GM20000 (cell line): ENCODE measurements at regions not wholly inside any gene's neighbourhood (a gene's known extent, or its start where the extent isn't known, plus 50 kb on each side); places are given as distances from the start of the nearest gene placed in this dataset.

ENCODE experiments used
- DNase-seq: peaks from one replicate; pipeline ENCODE4 v3.0.0; 2012; ENCODE audit warnings: low spot score
- CTCF ChIP-seq: IDR thresholded peaks from 2 replicates; pipeline ENCODE4 v1.5.1; 2012; ENCODE audit warnings: mild to moderate bottlenecking, control low read depth; ENCODE audit errors: extremely low read depth, missing control alignments

- no peak for DNase-seq
- no peak for TF ChIP-seq CTCF
Measured at GRCh38 chr1:196143602-196144342, 464.5 kb downstream of the KCNT2 start.

- TF ChIP-seq CTCF: no peak
- no peak for DNase-seq
Measured at GRCh38 chr1:196142111-196142640, 466.1 kb downstream of the KCNT2 start.

GRCh38 chr1:196136396-196136795 is 471.8 kb downstream of the KCNT2 start:
- no peak for TF ChIP-seq CTCF
- DNase-seq: no peak

GRCh38 chr1:196131691-196132090 is 476.5 kb downstream of the KCNT2 start:
- TF ChIP-seq CTCF: no peak
- no peak for DNase-seq

GRCh38 chr1:196128835-196129234 is 479.4 kb downstream of the KCNT2 start:
- no peak for TF ChIP-seq CTCF
- no peak for DNase-seq

GRCh38 chr1:196121181-196121580 is 487.1 kb downstream of the KCNT2 start:
- DNase-seq: no peak
- TF ChIP-seq CTCF: no peak

- no peak for DNase-seq
- no peak for TF ChIP-seq CTCF
Measured at GRCh38 chr1:196115646-196116045, 492.6 kb downstream of the KCNT2 start.
